ENCODE measurements at regions not wholly inside any gene's neighbourhood (a gene's known extent, or its start where the extent isn't known, plus 50 kb on each side); places are given as distances from the start of the nearest gene placed in this dataset.

GRCh38 chrX:137313627-137314026 is 252.3 kb upstream of the ZIC3 start:
- H3K36me3 Mint-ChIP-seq (ENCODE audit: insufficient read depth): no peaks in the 10 kb centered on the region
- H3K4me3 Mint-ChIP-seq: no peak overlapping the region
- no peaks in the 10 kb centered on the region for H3K27me3 Mint-ChIP-seq (ENCODE audit: low read depth)
- peaks cover 4% of the 10 kb centered on the region for H3K9me3 Mint-ChIP-seq
- DNase-seq (no peak), ATAC-seq (peak; percentile 21 to 34)
- no peaks in the 10 kb centered on the region for H3K4me1 Mint-ChIP-seq (ENCODE audit: low read depth)

- H3K4me3 Mint-ChIP-seq: no peak overlapping the region
Observed at GRCh38 chrX:137305404-137305803, 260.5 kb upstream of the ZIC3 start.

DNA sequence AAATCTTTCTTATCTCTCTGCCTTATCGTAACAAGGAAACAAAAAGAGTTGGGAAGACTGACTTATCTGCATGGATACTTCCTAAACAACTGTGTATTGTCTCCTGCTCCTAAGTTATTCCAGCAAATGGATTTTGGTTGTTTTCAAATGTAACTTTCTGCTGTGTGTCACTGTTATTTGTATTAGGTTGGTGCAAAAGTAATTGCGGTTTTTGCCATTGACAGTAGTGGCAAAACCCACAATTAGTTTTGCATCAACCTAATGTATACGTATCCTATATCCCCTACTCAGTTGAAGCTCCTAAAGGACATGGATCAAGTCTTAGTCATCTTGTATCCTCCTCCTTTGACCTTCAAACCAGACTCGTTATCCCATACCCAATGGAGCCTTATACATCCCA is 263.4 kb upstream of the GPR101 start:
- no peak for ATAC-seq
- Mint-ChIP-seq H3K4me1 (ENCODE audit: low read depth) (no peaks in the 10 kb centered on the region), H3K27me3 (ENCODE audit: low read depth) (no peaks in the 10 kb centered on the region), H3K36me3 (ENCODE audit: insufficient read depth) (no peaks in the 10 kb centered on the region), H3K9me3 (no peaks in the 10 kb centered on the region), H3K4me3 (no peak overlapping the region)
- DNase-seq: no peak

More at GRCh38 chrX:137305404-137305803, 260.5 kb upstream of the ZIC3 start:
- DNase-seq (no peak), ATAC-seq (no peak)
- no peaks in the 10 kb centered on the region for H3K27me3 Mint-ChIP-seq (ENCODE audit: low read depth)
- peaks cover 6% of the 10 kb centered on the region for H3K9me3 Mint-ChIP-seq
- H3K4me1 Mint-ChIP-seq (ENCODE audit: low read depth): no peaks in the 10 kb centered on the region
- no peaks in the 10 kb centered on the region for H3K36me3 Mint-ChIP-seq (ENCODE audit: insufficient read depth)

DNA sequence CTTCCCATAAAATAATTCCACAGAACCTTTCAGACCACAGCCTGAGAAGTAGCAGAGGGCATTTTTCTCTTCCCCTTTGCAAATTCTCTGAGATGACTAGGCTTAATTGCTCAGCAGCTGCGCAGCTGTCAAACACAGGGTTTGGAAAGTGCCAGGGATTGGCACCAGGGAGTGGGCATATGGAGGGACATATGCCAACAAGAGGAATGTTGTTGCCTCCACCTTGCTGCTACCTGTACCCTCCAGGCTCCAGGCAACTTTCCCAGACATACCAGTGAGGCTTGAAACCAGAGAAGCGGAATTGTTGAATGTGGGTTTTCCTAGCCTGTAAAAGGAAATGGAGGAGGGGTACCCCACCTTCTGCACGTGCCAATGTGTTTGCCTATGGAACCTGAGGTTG is 256.2 kb upstream of the GPR101 start:
- no peaks in the 10 kb centered on the region for H3K36me3 Mint-ChIP-seq (ENCODE audit: insufficient read depth)
- no peaks in the 10 kb centered on the region for H3K9me3 Mint-ChIP-seq
- ATAC-seq (no peak), DNase-seq (no peak)
- H3K4me3 Mint-ChIP-seq: no peak overlapping the region
- H3K27me3 Mint-ChIP-seq (ENCODE audit: low read depth): peaks cover 3% of the 10 kb centered on the region
- H3K4me1 Mint-ChIP-seq (ENCODE audit: low read depth): no peaks in the 10 kb centered on the region

DNA sequence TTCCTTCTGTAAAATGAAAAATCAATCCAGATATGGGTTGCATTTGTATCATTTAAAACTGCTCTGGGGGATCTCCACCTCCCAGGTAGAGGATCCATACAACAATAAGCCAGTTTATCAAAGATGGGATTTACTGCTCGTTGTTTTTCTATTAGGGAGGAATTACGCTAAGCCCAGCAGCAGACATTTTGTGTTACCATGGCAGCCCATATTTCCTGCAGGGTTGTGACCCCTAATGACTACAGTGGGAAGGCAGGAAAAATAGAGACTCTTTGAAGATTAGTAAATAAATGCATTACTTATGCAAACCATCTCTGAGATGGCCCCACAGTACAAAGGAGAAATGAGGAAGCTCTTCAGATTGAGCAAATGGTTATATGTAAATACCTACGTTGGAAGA is 253.4 kb upstream of the GPR101 start:
- DNase-seq: no peak
- Mint-ChIP-seq H3K4me3 (no peak overlapping the region), H3K9me3 (no peaks in the 10 kb centered on the region), H3K36me3 (ENCODE audit: insufficient read depth) (no peaks in the 10 kb centered on the region), H3K4me1 (ENCODE audit: low read depth) (no peaks in the 10 kb centered on the region), H3K27me3 (ENCODE audit: low read depth) (peaks cover 7% of the 10 kb centered on the region)
- no peak for ATAC-seq

DNA sequence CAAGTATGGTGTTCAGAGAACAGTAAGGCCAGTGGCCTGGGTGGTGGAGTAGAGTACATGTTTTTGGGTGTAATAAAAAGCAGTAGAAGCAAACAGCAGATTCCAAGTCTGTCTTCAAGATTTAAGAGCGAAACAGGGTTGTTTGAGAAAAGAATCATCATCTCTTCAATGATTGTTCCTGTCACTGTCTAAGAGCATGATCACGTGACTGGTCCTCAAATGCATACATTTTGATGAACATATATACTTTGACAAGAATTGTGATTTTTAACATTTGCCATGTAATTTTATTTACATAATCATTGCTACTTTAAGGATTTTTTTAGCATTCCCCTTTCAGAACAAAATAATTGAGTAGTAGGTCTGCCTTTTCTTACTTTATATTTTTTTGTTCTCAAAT is 252.6 kb upstream of the GPR101 start:
- H3K9me3 Mint-ChIP-seq: no peaks in the 10 kb centered on the region
- no peak overlapping the region for H3K4me3 Mint-ChIP-seq
- H3K27me3 Mint-ChIP-seq (ENCODE audit: low read depth): peaks cover 10% of the 10 kb centered on the region
- no peak for ATAC-seq
- no peaks in the 10 kb centered on the region for H3K36me3 Mint-ChIP-seq (ENCODE audit: insufficient read depth)
- no peaks in the 10 kb centered on the region for H3K4me1 Mint-ChIP-seq (ENCODE audit: low read depth)
- DNase-seq: no peak

DNA sequence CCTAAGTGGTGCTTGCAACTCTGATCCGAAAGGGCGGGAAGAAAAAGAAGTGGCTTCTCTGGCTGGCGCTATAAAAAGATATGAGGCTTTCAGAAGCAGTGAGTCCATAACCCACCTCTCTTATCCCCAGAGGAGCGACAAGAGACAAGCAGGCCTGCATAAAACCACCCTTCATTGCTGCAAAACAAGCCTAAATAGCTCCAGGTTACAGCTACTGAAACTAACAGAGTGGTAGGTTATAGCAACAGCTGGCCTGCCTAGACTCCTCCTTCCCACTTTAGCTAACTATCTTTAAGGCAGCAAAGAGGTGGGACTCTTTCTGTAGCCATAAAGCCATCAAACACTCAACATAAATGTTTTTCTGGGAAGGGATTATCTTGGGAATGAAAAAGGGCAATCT is 245.0 kb upstream of the GPR101 start:
- Mint-ChIP-seq H3K9me3 (no peaks in the 10 kb centered on the region), H3K27me3 (ENCODE audit: low read depth) (peaks cover 7% of the 10 kb centered on the region), H3K36me3 (ENCODE audit: insufficient read depth) (no peaks in the 10 kb centered on the region), H3K4me3 (no peak overlapping the region), H3K4me1 (ENCODE audit: low read depth) (no peaks in the 10 kb centered on the region)
- ATAC-seq: no peak
- DNase-seq: no peak

DNA sequence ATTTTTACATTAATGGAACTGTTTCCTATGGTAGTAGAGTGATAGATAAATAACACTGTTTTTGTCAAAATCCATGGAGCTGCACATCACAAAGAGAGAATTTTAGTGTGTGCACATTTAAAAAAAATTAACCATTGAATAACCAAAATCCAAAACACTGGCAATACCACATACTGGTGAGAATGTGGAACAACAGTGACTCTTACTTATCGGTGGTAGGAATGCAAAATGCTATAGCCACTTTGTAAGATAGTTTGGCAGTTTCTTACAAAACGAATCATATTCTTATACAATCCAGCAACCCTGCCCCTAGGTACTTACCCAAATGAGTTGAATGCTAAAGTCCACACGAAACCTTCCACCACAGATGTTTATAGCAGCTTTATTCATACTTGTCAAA is 229.6 kb upstream of the GPR101 start:
- H3K9me3 Mint-ChIP-seq: no peaks in the 10 kb centered on the region
- H3K36me3 Mint-ChIP-seq (ENCODE audit: insufficient read depth): no peaks in the 10 kb centered on the region
- DNase-seq (no peak), ATAC-seq (no peak)
- H3K4me3 Mint-ChIP-seq: no peak overlapping the region
- no peaks in the 10 kb centered on the region for H3K4me1 Mint-ChIP-seq (ENCODE audit: low read depth)
- no peaks in the 10 kb centered on the region for H3K27me3 Mint-ChIP-seq (ENCODE audit: low read depth)

GRCh38 chrX:137245183-137245582 is 211.4 kb upstream of the GPR101 start:
- no peak for ATAC-seq
- H3K4me3 Mint-ChIP-seq: no peak overlapping the region
- H3K27me3 Mint-ChIP-seq (ENCODE audit: low read depth): no peaks in the 10 kb centered on the region
- H3K4me1 Mint-ChIP-seq (ENCODE audit: low read depth): no peaks in the 10 kb centered on the region
- H3K36me3 Mint-ChIP-seq (ENCODE audit: insufficient read depth): no peaks in the 10 kb centered on the region
- no peaks in the 10 kb centered on the region for H3K9me3 Mint-ChIP-seq
- no peak for DNase-seq

DNA sequence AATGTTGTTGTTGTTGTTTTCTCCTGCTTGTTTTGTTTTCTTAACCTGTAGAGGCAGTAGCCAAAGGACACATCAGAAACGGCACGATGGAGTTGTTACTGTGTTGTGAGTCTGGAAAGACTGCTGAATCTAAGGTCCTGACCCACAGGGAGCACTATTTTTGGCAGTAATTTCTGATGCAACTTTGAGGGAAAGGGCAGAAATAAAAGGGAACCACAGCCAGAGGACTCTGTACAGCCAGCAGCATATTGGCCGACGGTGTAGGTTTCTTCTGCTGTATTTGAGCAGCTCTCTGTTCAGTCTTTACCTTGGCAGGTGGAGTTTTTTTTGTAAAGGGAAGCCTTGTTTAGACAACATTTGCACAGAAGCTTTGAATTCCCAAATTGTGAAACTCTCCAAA is 203.0 kb upstream of the GPR101 start:
- Mint-ChIP-seq H3K36me3 (ENCODE audit: insufficient read depth) (no peaks in the 10 kb centered on the region), H3K4me3 (no peak overlapping the region), H3K4me1 (ENCODE audit: low read depth) (peaks cover 14% of the 10 kb centered on the region), H3K27me3 (ENCODE audit: low read depth) (no peaks in the 10 kb centered on the region), H3K9me3 (no peaks in the 10 kb centered on the region)
- no peak for ATAC-seq
- no peak for DNase-seq

GRCh38 chrX:137234651-137235402 is 201.0 kb upstream of the GPR101 start:
- no peaks in the 10 kb centered on the region for H3K9me3 Mint-ChIP-seq

GRCh38 chrX:137233478-137233877 is 199.7 kb upstream of the GPR101 start:
- DNase-seq (no peak), ATAC-seq (no peak)
- H3K9me3 Mint-ChIP-seq: no peaks in the 10 kb centered on the region
- H3K27me3 Mint-ChIP-seq (ENCODE audit: low read depth): no peaks in the 10 kb centered on the region
- H3K4me3 Mint-ChIP-seq: no peak overlapping the region
- H3K36me3 Mint-ChIP-seq (ENCODE audit: insufficient read depth): no peaks in the 10 kb centered on the region
- peaks cover 14% of the 10 kb centered on the region for H3K4me1 Mint-ChIP-seq (ENCODE audit: low read depth)

More at GRCh38 chrX:137234651-137235402, 201.0 kb upstream of the GPR101 start:
- H3K27me3 Mint-ChIP-seq (ENCODE audit: low read depth): no peaks in the 10 kb centered on the region
- no peak for ATAC-seq
- no peak overlapping the region for H3K4me3 Mint-ChIP-seq
- no peak for DNase-seq
- H3K36me3 Mint-ChIP-seq (ENCODE audit: insufficient read depth): no peaks in the 10 kb centered on the region
- H3K4me1 Mint-ChIP-seq (ENCODE audit: low read depth): peaks cover 14% of the 10 kb centered on the region

DNA sequence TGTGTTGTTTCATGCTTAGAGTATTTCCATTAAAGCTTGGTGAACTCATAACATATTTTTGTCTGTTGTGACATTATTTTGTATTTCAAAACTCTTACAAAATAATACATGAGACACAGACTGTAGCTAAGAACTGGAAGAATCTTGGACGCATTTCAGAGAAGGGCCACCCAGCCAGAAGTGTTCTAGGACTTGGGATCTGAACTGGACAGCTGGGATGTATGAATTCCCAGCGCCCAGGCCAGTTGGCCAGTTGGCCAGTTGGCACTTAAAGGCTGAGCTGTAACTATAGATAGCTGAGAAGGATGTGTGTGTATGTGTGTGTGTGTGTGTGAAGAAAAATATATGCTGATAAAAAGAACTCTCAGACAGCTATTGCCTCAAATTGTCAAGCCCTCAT is 193.4 kb upstream of the GPR101 start:
- Mint-ChIP-seq H3K36me3 (ENCODE audit: insufficient read depth) (peaks cover 1% of the 10 kb centered on the region), H3K4me3 (no peak overlapping the region), H3K9me3 (peaks cover 7% of the 10 kb centered on the region), H3K27me3 (ENCODE audit: low read depth) (no peaks in the 10 kb centered on the region), H3K4me1 (ENCODE audit: low read depth) (no peaks in the 10 kb centered on the region)
- ATAC-seq: no peak
- no peak for DNase-seq

DNA sequence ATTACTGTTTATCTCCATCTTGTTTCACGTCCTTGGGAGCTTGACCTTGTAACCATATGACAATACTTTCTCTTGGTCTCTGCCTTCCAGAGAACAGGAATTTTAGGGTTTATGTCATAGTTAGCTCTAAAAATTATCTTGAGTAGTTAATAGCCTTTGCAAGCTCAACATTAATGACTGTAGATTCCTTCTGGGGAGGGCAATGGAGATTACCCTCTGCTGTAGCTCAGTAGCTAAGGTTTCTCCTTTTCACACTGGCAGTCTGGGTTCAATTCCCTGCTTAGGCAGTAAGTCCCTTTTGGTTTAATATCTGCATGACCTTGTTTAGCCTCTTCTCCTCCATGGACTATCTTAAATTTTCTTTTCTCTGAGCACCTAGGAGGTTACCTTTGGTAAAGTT is 181.7 kb upstream of the GPR101 start:
- ATAC-seq (no peak), DNase-seq (no peak)
- Mint-ChIP-seq H3K4me3 (no peak overlapping the region), H3K9me3 (no peaks in the 10 kb centered on the region), H3K27me3 (ENCODE audit: low read depth) (no peaks in the 10 kb centered on the region), H3K4me1 (ENCODE audit: low read depth) (no peaks in the 10 kb centered on the region), H3K36me3 (ENCODE audit: insufficient read depth) (no peaks in the 10 kb centered on the region)

- H3K4me3 Mint-ChIP-seq: no peak overlapping the region
- ATAC-seq: no peak
- no peaks in the 10 kb centered on the region for H3K36me3 Mint-ChIP-seq (ENCODE audit: insufficient read depth)
- H3K27me3 Mint-ChIP-seq (ENCODE audit: low read depth): no peaks in the 10 kb centered on the region
- H3K9me3 Mint-ChIP-seq: no peaks in the 10 kb centered on the region
- no peak for DNase-seq
- H3K4me1 Mint-ChIP-seq (ENCODE audit: low read depth): no peaks in the 10 kb centered on the region
Observed at GRCh38 chrX:137212078-137212632, 178.4 kb upstream of the GPR101 start.
